Small intestine (tissue), 7 donors: ENCODE measurements at regions not wholly inside any gene's neighbourhood (a gene's known extent, or its start where the extent isn't known, plus 50 kb on each side); places are given as distances from the start of the nearest gene placed in this dataset.

Experiments
- DNase-seq, 2 donors: peaks; one replicate each; pipeline versions ENCODE4 v3.0.0 to v3.0.0-alpha.2; 2013
- FAIRE-seq: peaks from 2 replicates; lab custom pipeline; 2012; peaks lifted over from hg19 to GRCh38; lab: Jason Lieb, UNC
- H3K27ac ChIP-seq, 3 donors: one replicate each; pipeline ENCODE4 v1.5.1; 2013; ENCODE audit warnings: low read length in 2 of 3, mild to moderate bottlenecking in 2 of 3, control low read depth in 1 of 3, inconsistent platforms in 1 of 3, low read depth in 1 of 3, moderate library complexity in 1 of 3
- H3K27me3 ChIP-seq, 3 donors: one replicate each; pipeline ENCODE4 v1.6.1; 2013; ENCODE audit warnings: low read length in 3 of 3, inconsistent platforms in 1 of 3; ENCODE audit not compliant: control insufficient read depth in 3 of 3, insufficient read depth in 3 of 3
- H3K36me3 ChIP-seq, 3 donors: one replicate each; pipeline ENCODE4 v1.6.1; 2013; ENCODE audit warnings: low read length in 3 of 3, inconsistent platforms in 1 of 3, low read depth in 1 of 3, mild to moderate bottlenecking in 1 of 3, moderate library complexity in 1 of 3; ENCODE audit not compliant: control insufficient read depth in 3 of 3, insufficient read depth in 2 of 3
- H3K4me1 ChIP-seq, 3 donors: one replicate each; pipeline ENCODE4 v1.6.1; 2013; ENCODE audit warnings: low read length in 2 of 3, inconsistent platforms in 1 of 3, low read depth in 1 of 3, mild to moderate bottlenecking in 1 of 3, moderate library complexity in 1 of 3; ENCODE audit not compliant: control insufficient read depth in 3 of 3, insufficient read depth in 2 of 3
- H3K4me3 ChIP-seq, 3 donors: one replicate each; pipeline ENCODE4 v1.5.1; 2013; ENCODE audit warnings: low read length in 3 of 3, control low read depth in 1 of 3, inconsistent platforms in 1 of 3, low read depth in 1 of 3, mild to moderate bottlenecking in 1 of 3, moderate library complexity in 1 of 3
- H3K9me3 ChIP-seq, 2 donors: one replicate each; pipeline ENCODE4 v1.6.1; 2013; ENCODE audit warnings: low read depth in 1 of 2, low read length in 1 of 2; ENCODE audit not compliant: control insufficient read depth in 2 of 2, insufficient read depth in 1 of 2
- WGBS, 3 donors: extraction: QIAGEN DNeasy Blood & Tissue Kit; methylation state at CpG; one replicate each; pipeline ENCODE4 v1.1.7; 2013; 5-methylcytosine and 5-hydroxymethylcytosine counted together
- donor health status: healthy with polysubstance abuse.
- donor health status: control.
- donor health status: control.
- donor health status: Bipolar disorder and iron deficiency.
- donor health status: healthy.

DNA sequence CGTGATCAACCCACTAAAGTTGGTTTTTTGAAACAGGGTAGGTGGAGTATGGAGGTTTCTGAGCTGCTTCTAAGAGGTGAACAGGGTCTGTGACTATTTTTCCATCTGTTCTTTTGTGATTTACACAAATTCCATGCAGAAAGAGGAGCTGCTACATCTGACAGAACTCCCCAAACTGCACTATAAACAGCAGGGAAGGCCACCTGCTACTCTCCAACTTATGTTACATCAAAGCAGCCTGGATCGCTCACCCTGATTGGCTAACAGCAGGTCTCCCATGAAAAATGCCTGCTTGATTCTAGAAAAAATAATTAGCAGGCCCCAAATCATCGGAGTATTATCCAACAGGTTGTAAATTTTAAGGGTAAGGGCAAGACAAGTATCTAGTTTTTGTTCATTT lies 282.9 kb upstream of the FLRT2 start:
- FAIRE-seq (no peak), DNase-seq (no peak)
- 82 to 89% (median 88%) methylated on average over 3 of the region's 3 CpGs for WGBS, 3 donors
- no peaks in the 10 kb centered on the region for H3K36me3 ChIP-seq
- peaks cover 0 to 2% of the 10 kb centered on the region in 2 donors for H3K9me3 ChIP-seq
- H3K4me1 ChIP-seq: peaks cover 0 to 3% (median 0%) of the 10 kb centered on the region in 3 donors
- no peak overlapping the region for H3K27ac ChIP-seq
- H3K27me3 ChIP-seq: no peaks in the 10 kb centered on the region
- H3K4me3 ChIP-seq: no peak overlapping the region

DNA sequence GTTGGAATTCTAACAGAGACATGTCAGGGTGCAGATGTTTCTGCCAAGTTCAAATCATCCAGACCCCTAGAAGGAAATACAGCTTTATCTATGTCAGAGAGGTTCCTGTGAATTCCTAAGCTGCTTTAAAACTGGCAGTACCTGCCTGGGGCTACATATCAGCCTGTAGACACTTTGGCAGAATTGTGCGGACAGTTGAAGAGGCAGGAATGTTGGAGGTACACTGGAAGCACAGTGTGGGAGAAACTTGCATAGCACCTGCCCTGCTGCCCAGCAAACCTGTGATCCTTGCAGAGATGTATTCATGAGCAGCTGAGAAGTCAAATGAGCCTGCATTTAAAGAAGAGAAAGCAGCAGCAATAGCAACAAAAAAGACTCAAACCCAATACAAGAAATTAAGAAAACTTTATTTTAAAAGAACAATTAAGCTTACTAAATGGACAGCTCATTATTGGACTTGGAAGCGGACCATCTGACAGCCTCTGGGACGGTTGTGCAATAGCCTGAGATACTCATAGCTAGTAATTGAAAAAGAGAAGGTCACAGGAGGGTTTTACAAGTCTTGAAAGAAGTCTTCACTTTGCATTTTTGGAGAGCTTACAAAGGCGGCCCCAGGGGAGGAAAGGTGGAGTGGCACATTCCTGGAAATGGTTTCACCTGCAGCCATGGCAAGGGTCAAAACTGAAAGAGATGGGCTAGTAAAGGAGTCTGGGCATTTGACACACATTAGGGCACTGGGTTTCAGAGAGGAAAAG lies 280.9 kb upstream of the FLRT2 start:
- 87 to 91% (median 88%) methylated on average over 4 of the region's 4 CpGs for whole genome bisulfite sequencing, 3 donors
- DNase-seq (no peak), FAIRE-seq (no peak)
- Histone ChIP-seq H3K36me3 (no peaks in the 10 kb centered on the region), H3K4me3 (no peak overlapping the region), H3K27me3 (no peaks in the 10 kb centered on the region), H3K4me1 (peaks cover 0 to 3% (median 0%) of the 10 kb centered on the region in 3 donors), H3K27ac (no peak overlapping the region), H3K9me3 (peaks cover 0 to 2% of the 10 kb centered on the region in 2 donors)

DNA sequence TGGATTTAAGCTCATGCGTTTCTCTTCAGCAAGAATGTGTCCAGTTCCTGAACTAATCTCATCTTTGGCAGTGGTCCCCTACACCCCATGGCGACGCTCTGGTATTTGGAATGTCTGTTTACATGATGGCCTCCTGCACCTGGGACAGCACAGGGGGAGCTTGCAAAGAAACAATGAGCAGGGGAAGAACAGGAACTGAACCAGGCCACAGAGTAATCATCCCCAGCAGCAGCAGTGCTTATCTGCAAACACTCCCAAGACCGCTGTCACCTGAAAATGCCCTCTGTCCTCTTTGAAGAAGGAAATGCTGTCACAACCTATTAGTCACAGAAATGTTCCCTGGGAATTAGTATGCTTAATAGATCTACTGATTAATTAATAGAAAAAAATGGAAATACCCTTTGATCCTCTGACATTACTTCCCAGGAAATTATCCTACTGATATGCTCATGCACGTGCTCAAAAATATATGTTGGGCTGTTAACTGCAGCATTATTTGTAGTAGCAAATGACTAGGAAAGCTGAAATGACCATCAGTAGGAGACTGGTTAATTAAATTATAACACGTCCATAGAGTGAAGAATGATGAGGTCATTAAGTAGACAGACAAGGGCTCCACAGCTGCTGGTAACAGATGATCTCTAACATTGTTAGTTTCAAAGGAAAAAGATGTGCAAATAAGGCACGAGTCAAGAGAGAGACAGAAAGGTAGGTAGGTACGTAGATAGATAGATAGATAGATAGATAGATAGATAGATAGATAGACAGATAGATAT lies 279.3 kb upstream of the FLRT2 start:
- 37 to 56% (median 40%) methylated on average over 8 of the region's 8 CpGs for whole genome bisulfite sequencing, 3 donors
- no peaks in the 10 kb centered on the region for H3K36me3 ChIP-seq
- peak; percentile 24 to 73 for DNase-seq
- H3K27me3 ChIP-seq: no peaks in the 10 kb centered on the region
- FAIRE-seq: no peak
- peaks cover 0 to 3% (median 0%) of the 10 kb centered on the region in 3 donors for H3K4me1 ChIP-seq
- H3K27ac ChIP-seq: no peak overlapping the region
- no peak overlapping the region for H3K4me3 ChIP-seq
- peaks cover 0 to 2% of the 10 kb centered on the region in 2 donors for H3K9me3 ChIP-seq

DNA sequence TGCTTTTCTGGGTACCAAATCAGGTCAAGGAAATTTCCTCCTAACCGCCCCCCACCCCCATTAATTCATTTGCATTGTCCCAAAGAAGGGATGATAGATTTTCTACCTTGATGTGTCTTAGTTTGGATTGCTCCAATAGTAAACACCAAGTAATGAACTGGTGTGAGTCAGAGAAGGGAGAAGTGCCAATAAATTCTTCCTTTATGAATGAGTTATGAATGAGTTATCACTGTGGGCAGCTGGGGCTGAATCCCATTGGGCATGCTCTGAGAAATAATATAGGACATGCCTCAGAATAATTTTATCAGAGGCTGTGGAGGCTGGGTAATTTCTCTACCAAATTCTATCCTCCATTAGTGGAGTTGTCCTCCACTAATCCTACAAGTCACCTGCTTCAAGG lies 277.9 kb upstream of the FLRT2 start:
- Histone ChIP-seq H3K4me1 (peaks cover 0 to 3% (median 0%) of the 10 kb centered on the region in 3 donors), H3K36me3 (no peaks in the 10 kb centered on the region), H3K27me3 (no peaks in the 10 kb centered on the region), H3K27ac (no peak overlapping the region), H3K9me3 (peaks cover 0 to 2% of the 10 kb centered on the region in 2 donors), H3K4me3 (no peak overlapping the region)
- DNase-seq (no peak), FAIRE-seq (no peak)
- WGBS, 3 donors: 42 to 83% (median 56%) methylated on average over 1 of the region's 1 CpG

DNA sequence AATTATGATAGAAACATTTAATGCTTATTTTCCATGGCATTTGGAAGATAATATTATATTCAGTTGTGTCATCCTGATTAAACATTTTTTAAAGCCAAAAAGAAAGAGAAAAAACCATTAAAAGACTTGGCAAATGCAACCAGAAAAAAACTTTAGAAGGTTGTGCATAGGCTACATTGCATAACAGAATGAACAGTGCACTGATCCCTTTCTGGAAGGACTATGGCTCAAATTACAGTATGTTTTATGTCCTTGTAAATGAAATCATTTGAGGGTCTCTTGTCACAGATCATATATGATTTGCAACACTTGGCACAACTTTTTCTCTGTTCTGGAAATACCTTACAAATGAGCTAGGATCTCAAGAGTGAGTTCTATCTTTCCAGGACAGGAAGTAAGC lies 275.2 kb upstream of the FLRT2 start:
- H3K4me3 ChIP-seq: no peak overlapping the region
- peaks cover 0 to 3% (median 0%) of the 10 kb centered on the region in 3 donors for H3K4me1 ChIP-seq
- no peaks in the 10 kb centered on the region for H3K27me3 ChIP-seq
- no peaks in the 10 kb centered on the region for H3K36me3 ChIP-seq
- FAIRE-seq (no peak), DNase-seq (no peak)
- no peak overlapping the region for H3K27ac ChIP-seq
- no peaks in the 10 kb centered on the region for H3K9me3 ChIP-seq

DNA sequence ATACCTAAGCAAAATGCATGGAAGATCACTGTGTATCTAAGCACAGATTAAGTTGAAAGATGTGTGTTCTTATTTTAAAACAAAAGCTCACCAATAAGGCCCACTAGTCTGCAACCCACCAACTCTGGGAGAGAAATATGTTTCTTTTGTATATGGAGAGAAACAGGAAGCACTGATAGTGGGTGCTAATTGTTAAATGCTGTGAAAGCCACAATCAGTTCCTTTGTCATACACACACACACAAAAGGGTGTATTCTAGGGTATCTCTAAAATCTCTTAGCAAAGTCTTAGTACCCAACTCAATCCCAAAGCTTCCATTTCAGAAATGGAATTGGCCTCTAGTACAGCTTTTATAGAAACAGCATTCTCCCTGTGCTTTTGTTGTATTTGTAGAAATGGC lies 272.7 kb upstream of the FLRT2 start:
- H3K4me1 ChIP-seq: no peaks in the 10 kb centered on the region
- DNase-seq (no peak), FAIRE-seq (no peak)
- H3K36me3 ChIP-seq: no peaks in the 10 kb centered on the region
- no peaks in the 10 kb centered on the region for H3K27me3 ChIP-seq
- H3K9me3 ChIP-seq: no peaks in the 10 kb centered on the region
- H3K4me3 ChIP-seq: no peak overlapping the region
- H3K27ac ChIP-seq: no peak overlapping the region

DNA sequence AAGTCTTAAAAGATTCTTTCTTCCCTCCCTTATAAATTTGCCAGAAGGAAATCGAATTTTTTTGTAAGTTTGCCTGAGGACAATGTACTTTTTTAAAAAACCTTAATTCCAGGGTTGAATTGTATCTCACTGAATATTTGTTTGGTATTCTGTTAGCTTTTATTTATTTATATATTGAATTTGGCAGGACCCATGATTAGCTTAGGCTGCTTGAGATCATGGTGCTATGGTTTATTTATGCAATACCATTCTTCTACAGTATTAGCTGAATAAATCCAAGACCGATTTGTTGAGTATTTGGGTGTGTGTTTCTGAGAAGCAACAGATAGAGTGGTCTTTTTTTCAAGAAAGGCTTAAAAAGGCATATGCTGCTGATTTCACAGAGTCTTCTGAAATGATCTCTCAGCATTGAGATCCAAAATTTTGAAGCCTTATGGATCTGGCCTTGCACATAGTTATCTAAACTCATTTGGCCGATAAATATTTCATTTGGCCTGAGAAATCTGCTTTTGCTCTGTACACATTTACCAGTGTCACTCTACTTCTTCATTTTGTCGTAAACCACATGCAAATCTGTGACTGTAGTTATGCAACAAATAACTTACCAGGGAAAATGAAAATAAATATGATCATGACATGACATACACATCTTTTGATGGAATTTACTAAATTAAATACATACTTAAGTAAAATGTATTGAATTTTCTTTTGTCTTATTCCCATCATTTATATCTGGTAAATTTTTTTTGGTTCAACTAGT lies 265.8 kb upstream of the FLRT2 start:
- Histone ChIP-seq H3K36me3 (no peaks in the 10 kb centered on the region), H3K27ac (no peak overlapping the region), H3K4me3 (no peak overlapping the region), H3K27me3 (no peaks in the 10 kb centered on the region), H3K9me3 (no peaks in the 10 kb centered on the region), H3K4me1 (no peaks in the 10 kb centered on the region)
- 65 to 66% (median 65%) methylated on average over 4 of the region's 4 CpGs for WGBS, 3 donors
- FAIRE-seq (no peak), DNase-seq (no peak)

DNA sequence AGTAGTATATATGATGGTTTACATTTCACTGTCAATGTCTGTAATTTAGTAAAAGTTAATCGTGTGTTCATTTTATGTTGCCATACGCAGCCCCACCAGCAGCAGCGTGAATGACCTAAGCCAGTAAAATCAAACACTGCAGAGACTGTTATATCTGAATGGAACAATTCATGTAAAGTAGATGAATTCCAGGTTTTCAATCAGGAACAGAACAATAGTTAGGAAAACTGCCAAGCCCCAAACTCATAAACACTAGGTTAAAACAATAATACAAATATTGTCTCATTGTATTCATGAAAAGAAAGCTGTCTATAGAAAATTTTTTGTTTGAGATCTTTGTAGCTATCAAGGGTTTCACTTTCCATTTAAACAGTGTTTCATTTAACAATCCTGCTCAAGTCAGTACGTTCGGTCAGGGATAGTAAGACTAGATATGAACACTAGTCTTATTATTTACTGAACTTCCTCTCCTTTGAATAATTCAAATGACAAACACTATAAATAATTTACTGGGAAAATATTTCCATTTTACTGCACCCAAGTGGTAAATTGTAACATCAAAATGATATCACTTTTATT lies 256.8 kb upstream of the FLRT2 start:
- 42 to 58% (median 44%) methylated on average over 5 of the region's 5 CpGs for WGBS, 3 donors
- no peak for FAIRE-seq

More for the DNA sequence above, 256.8 kb upstream of the FLRT2 start:
- Histone ChIP-seq H3K27ac (no peak overlapping the region), H3K36me3 (no peaks in the 10 kb centered on the region), H3K9me3 (no peaks in the 10 kb centered on the region), H3K27me3 (no peaks in the 10 kb centered on the region), H3K4me1 (no peaks in the 10 kb centered on the region), H3K4me3 (no peak overlapping the region)
- DNase-seq: no peak
